Fibroblast of upper back skin (primary cell): ENCODE measurements at regions not wholly inside any gene's neighbourhood (a gene's known extent, or its start where the extent isn't known, plus 50 kb on each side); places are given as distances from the start of the nearest gene placed in this dataset.
"Not testable (repeated sequence)": the region's sequence is repeated elsewhere in the genome, so short reads cannot be mapped to it uniquely, and the experiment has no call there.

Experiments used
- DNase-seq: peaks from one replicate; pipeline ENCODE4 v3.0.0-alpha.2; 2013

- DNase-seq, result no peak
These were observed 1120.0 kb upstream of the CDH10 start for GRCh38 chr5:25764733-25765132.

- no peak for DNase-seq
These were observed 1119.0 kb upstream of the CDH10 start for GRCh38 chr5:25763781-25764180.

- DNase-seq, result no peak
These were observed 1110.1 kb upstream of the CDH10 start for GRCh38 chr5:25754895-25755294.

GRCh38 chr5:25744908-25745307 lies 1100.1 kb upstream of the CDH10 start:
- DNase-seq, result no peak

GRCh38 chr5:25716680-25717079 lies 1071.9 kb upstream of the CDH10 start:
- no peak for DNase-seq

- no peak for DNase-seq
These were observed 1068.5 kb upstream of the CDH10 start for GRCh38 chr5:25713259-25713658.

- DNase-seq, result no peak
These were observed 1062.3 kb upstream of the CDH10 start for GRCh38 chr5:25707093-25707492.

- no peak for DNase-seq
These were observed 1057.2 kb upstream of the CDH10 start for GRCh38 chr5:25701936-25702335.

- DNase-seq, result no peak
These were observed 1050.0 kb upstream of the CDH10 start for GRCh38 chr5:25694801-25695200.

- no peak for DNase-seq
These were observed 1043.4 kb upstream of the CDH10 start for GRCh38 chr5:25688156-25688555.

- DNase-seq, result no peak
These were observed 1025.0 kb upstream of the CDH10 start for GRCh38 chr5:25669645-25670401.

- no peak for DNase-seq
These were observed 1017.8 kb upstream of the CDH10 start for GRCh38 chr5:25662610-25663009.

- DNase-seq, result not testable (repeated sequence)
These were observed 1005.5 kb upstream of the CDH10 start for GRCh38 chr5:25650316-25650715.

GRCh38 chr5:25649628-25650265 lies 1005.0 kb upstream of the CDH10 start:
- no peak for DNase-seq

- DNase-seq, result no peak
These were observed 1001.9 kb upstream of the CDH10 start for GRCh38 chr5:25646421-25647341.

GRCh38 chr5:25641124-25641523 lies 996.3 kb upstream of the CDH10 start:
- DNase-seq, result no peak

- DNase-seq, result no peak
These were observed 974.5 kb upstream of the CDH10 start for GRCh38 chr5:25619273-25619672.

- DNase-seq, result no peak
These were observed 974.0 kb upstream of the CDH10 start for GRCh38 chr5:25618821-25619220.

- DNase-seq, result no peak
These were observed 969.7 kb upstream of the CDH10 start for GRCh38 chr5:25614466-25614865.

GRCh38 chr5:25604681-25605080 lies 959.9 kb upstream of the CDH10 start:
- no peak for DNase-seq

GRCh38 chr5:25579111-25579510 lies 934.3 kb upstream of the CDH10 start:
- no peak for DNase-seq

- DNase-seq, result no peak
These were observed 928.9 kb upstream of the CDH10 start for GRCh38 chr5:25573691-25574090.

- no peak for DNase-seq
These were observed 925.3 kb upstream of the CDH10 start for GRCh38 chr5:25570067-25570583.
